LNCaP clone FGC (cell line): ENCODE measurements at regions not wholly inside any gene's neighbourhood (a gene's known extent, or its start where the extent isn't known, plus 50 kb on each side); places are given as distances from the start of the nearest gene placed in this dataset.

ENCODE experiments used
- DNase-seq: peaks from one replicate; pipeline ENCODE4 v3.0.0-alpha.2; 2011; ENCODE audit warnings: low read depth
- H3K4me3 ChIP-seq: 2 replicates; pipeline ENCODE4 v1.5.1; 2011; ENCODE audit warnings: mild to moderate bottlenecking, low read depth, low read length, control low read depth
- TF ChIP-seq, protein P1 (sequence below): IDR thresholded peaks from 2 replicates; pipeline ENCODE4 v1.5.1; 2012; ENCODE audit warnings: mild to moderate bottlenecking; ENCODE audit not compliant: control insufficient read depth, insufficient read depth; ENCODE audit errors: extremely low read depth

- TF ChIP-seq, protein P1, sequence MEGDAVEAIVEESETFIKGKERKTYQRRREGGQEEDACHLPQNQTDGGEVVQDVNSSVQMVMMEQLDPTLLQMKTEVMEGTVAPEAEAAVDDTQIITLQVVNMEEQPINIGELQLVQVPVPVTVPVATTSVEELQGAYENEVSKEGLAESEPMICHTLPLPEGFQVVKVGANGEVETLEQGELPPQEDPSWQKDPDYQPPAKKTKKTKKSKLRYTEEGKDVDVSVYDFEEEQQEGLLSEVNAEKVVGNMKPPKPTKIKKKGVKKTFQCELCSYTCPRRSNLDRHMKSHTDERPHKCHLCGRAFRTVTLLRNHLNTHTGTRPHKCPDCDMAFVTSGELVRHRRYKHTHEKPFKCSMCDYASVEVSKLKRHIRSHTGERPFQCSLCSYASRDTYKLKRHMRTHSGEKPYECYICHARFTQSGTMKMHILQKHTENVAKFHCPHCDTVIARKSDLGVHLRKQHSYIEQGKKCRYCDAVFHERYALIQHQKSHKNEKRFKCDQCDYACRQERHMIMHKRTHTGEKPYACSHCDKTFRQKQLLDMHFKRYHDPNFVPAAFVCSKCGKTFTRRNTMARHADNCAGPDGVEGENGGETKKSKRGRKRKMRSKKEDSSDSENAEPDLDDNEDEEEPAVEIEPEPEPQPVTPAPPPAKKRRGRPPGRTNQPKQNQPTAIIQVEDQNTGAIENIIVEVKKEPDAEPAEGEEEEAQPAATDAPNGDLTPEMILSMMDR = peak; percentile 51
- peak; percentile 10 for DNase-seq
- no peak overlapping the region for H3K4me3 ChIP-seq
These were observed 1598.3 kb downstream of the AACS start for GRCh38 chr12:126663304-126664094.

- DNase-seq = no peak
- TF ChIP-seq, protein P1 = no peak
- no peak overlapping the region for H3K4me3 ChIP-seq
These were observed 1599.6 kb upstream of the TMEM132C start for GRCh38 chr12:126667339-126667738.

DNA sequence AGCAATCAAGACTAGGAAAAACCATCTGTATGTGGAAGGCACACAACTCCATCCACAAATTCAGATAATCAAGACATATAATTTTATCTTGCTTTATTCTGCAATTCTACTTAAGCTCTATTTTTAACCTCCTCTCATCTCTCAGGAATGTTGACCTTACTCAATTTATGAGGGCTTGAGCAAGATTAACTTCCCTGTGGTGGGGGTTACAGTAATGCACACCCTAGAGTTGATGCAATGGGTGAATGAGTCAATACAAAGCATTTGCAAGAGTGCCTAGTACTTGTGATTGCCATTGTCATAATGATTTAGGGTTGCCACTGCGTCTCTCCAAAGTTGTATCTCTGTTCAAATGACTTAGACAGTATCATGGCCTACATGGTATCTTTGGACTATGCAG is 1598.4 kb upstream of the TMEM132C start:
- no peak for DNase-seq
- TF ChIP-seq, protein P1 = no peak
- no peak overlapping the region for H3K4me3 ChIP-seq

GRCh38 chr12:126668961-126669360 is 1598.0 kb upstream of the TMEM132C start:
- no peak for DNase-seq
- H3K4me3 ChIP-seq = no peak overlapping the region
- TF ChIP-seq, protein P1 = no peak

DNA sequence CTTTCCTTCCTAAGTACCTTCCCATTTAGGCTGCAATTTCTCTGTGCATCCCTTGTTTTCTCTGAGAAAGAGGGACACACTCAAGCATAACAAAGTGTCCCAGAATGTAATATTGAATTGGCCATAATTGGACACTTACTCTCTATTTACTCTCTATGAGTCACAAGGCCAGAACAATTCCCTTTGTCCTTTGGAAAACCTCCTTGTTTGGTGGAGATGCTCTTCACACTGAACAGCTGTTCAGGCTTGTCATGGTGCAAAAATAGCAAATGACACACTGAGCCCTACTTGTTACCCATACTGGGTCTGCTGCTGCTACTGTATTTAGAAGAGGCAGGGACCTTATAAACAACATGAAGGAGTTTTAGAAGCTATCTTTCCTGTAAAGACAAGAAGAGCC is 1590.5 kb upstream of the TMEM132C start:
- TF ChIP-seq, protein P1 = no peak
- no peak for DNase-seq
- H3K4me3 ChIP-seq = no peak overlapping the region

- no peak for DNase-seq
- TF ChIP-seq, protein P1 = no peak
- no peak overlapping the region for H3K4me3 ChIP-seq
These were observed 1585.3 kb upstream of the TMEM132C start for GRCh38 chr12:126681676-126682075.

GRCh38 chr12:126684703-126685102 is 1582.3 kb upstream of the TMEM132C start:
- no peak overlapping the region for H3K4me3 ChIP-seq
- TF ChIP-seq, protein P1 = no peak
- no peak for DNase-seq
